ENCODE measurements at regions not wholly inside any gene's neighbourhood (a gene's known extent, or its start where the extent isn't known, plus 50 kb on each side); places are given as distances from the start of the nearest gene placed in this dataset.

DNA sequence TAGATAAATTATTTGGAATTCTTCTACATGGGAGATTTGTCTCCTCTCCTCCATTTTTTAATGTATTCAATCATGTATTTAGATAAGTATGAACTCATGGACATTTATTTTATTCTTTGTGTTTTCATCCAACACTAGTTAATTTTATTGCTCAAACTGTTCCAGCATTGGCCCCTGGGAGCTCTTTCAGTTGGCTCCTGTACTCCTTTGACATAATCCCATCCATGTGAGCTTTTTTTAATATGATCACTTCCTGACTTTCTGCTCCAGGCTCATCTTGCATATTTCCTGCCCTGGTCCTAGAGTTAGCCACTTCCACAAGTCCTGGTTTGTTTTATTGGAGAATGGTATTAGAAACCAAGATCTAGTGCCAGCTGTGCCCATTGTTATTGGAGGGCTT, 419.0 kb upstream of the CDH11 start:
- no peak overlapping the region for H2AFZ ChIP-seq (ENCODE audit: low read length)
- H3K79me2 ChIP-seq (ENCODE audit: insufficient read depth, low read depth, low read length) = no peaks in the 10 kb centered on the region
- TF ChIP-seq CTCF (conservative IDR thresholded peaks at IDR 0.05; ENCODE audit: low read length) = no peak
- TF ChIP-seq EZH2phosphoT487 (IDR thresholded peaks at IDR 0.05; ENCODE audit: borderline replicate concordance, low read depth, low read length) = no peak
- H3K27ac ChIP-seq (ENCODE audit: low read depth, low read length, poor library complexity, severe bottlenecking) = no peak overlapping the region
- H3K4me1 ChIP-seq (ENCODE audit: insufficient read depth, low read length, poor library complexity, severe bottlenecking) = no peaks in the 10 kb centered on the region
- H3K4me3 ChIP-seq (ENCODE audit: low read depth, low read length, poor library complexity, severe bottlenecking) = no peak overlapping the region
- DNase-seq (ENCODE audit: low spot score) = no peak
- intact Hi-C loops (cut with micrococcal nuclease; ENCODE audit: unreplicated experiment) = no loop called here
- no peaks in the 10 kb centered on the region for H4K20me1 ChIP-seq (ENCODE audit: insufficient read depth, low read length)
- no TSS peak for BruUV-seq (replicated peaks)
- no peaks in the 10 kb centered on the region for H3K9me2 ChIP-seq (ENCODE audit: insufficient read depth, low read length)
- ChIA-PET POLR2A (interaction anchor here (0.8 kb wide), 1 partner anchor 16 kb away, joined by 3 read pairs; no protein-coding TSS in a partner anchor), CTCF (ENCODE audit: unreplicated experiment) (no interaction called here)
- H3K9me3 ChIP-seq (ENCODE audit: low read length) = no peaks in the 10 kb centered on the region
- H3K4me2 ChIP-seq (ENCODE audit: low read length) = no peak overlapping the region
- no peaks in the 10 kb centered on the region for H3K36me3 ChIP-seq (ENCODE audit: insufficient read depth, low read length)

GRCh38 chr16:65538976-65539375, 417.1 kb upstream of the CDH11 start:
- H3K79me2 ChIP-seq (ENCODE audit: insufficient read depth, low read depth, low read length) = no peaks in the 10 kb centered on the region
- no peak overlapping the region for H3K27ac ChIP-seq (ENCODE audit: low read depth, low read length, poor library complexity, severe bottlenecking)
- BruUV-seq (replicated peaks) = no TSS peak
- no peaks in the 10 kb centered on the region for H4K20me1 ChIP-seq (ENCODE audit: insufficient read depth, low read length)
- DNase-seq (ENCODE audit: low spot score) = no peak
- no peaks in the 10 kb centered on the region for H3K4me1 ChIP-seq (ENCODE audit: insufficient read depth, low read length, poor library complexity, severe bottlenecking)
- ChIA-PET CTCF (ENCODE audit: unreplicated experiment) (no interaction called here), POLR2A (no interaction called here)
- no peak overlapping the region for H2AFZ ChIP-seq (ENCODE audit: low read length)
- H3K4me3 ChIP-seq (ENCODE audit: low read depth, low read length, poor library complexity, severe bottlenecking) = no peak overlapping the region
- intact Hi-C loops (cut with micrococcal nuclease; ENCODE audit: unreplicated experiment) = no loop called here
- no peaks in the 10 kb centered on the region for H3K9me3 ChIP-seq (ENCODE audit: low read length)
- H3K9me2 ChIP-seq (ENCODE audit: insufficient read depth, low read length) = no peaks in the 10 kb centered on the region
- H3K36me3 ChIP-seq (ENCODE audit: insufficient read depth, low read length) = no peaks in the 10 kb centered on the region
- no peak overlapping the region for H3K4me2 ChIP-seq (ENCODE audit: low read length)
- TF ChIP-seq EZH2phosphoT487 (IDR thresholded peaks at IDR 0.05; ENCODE audit: borderline replicate concordance, low read depth, low read length) (no peak), CTCF (conservative IDR thresholded peaks at IDR 0.05; ENCODE audit: low read length) (no peak)

DNA sequence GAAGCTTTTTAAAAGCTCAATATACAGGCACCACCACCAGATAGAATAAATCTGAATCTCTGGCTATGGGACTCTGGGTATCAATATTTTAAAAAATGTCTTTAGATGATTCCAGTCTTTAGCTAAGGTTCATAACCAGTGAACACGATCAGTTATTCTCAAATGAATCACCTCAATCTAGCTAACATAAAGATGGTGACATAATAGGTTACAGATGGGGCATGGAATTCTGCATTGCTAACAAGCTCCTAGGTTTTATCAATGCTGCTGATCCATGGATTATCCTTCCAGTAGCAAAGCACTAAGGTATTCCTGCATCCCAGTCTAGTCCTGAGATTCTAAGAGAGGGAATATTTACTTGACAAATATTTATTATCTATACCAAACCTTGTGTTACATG, 415.5 kb upstream of the CDH11 start:
- Histone ChIP-seq H3K79me2 (ENCODE audit: insufficient read depth, low read depth, low read length) (no peaks in the 10 kb centered on the region), H3K4me1 (ENCODE audit: insufficient read depth, low read length, poor library complexity, severe bottlenecking) (no peaks in the 10 kb centered on the region), H3K27ac (ENCODE audit: low read depth, low read length, poor library complexity, severe bottlenecking) (no peak overlapping the region), H3K9me2 (ENCODE audit: insufficient read depth, low read length) (no peaks in the 10 kb centered on the region), H3K4me2 (ENCODE audit: low read length) (no peak overlapping the region), H3K4me3 (ENCODE audit: low read depth, low read length, poor library complexity, severe bottlenecking) (no peak overlapping the region), H2AFZ (ENCODE audit: low read length) (no peak overlapping the region), H3K36me3 (ENCODE audit: insufficient read depth, low read length) (no peaks in the 10 kb centered on the region), H3K9me3 (ENCODE audit: low read length) (no peaks in the 10 kb centered on the region), H4K20me1 (ENCODE audit: insufficient read depth, low read length) (no peaks in the 10 kb centered on the region)
- POLR2A ChIA-PET = interaction anchor here (0.6 kb wide), 1 partner anchor 699 kb away, joined by 3 read pairs; no protein-coding TSS in a partner anchor
- CTCF ChIA-PET (ENCODE audit: unreplicated experiment) = no interaction called here
- TF ChIP-seq EZH2phosphoT487 (IDR thresholded peaks at IDR 0.05; ENCODE audit: borderline replicate concordance, low read depth, low read length) = no peak
- no peak for TF ChIP-seq CTCF (conservative IDR thresholded peaks at IDR 0.05; ENCODE audit: low read length)
- no peak for DNase-seq (ENCODE audit: low spot score)
- no TSS peak for BruUV-seq (replicated peaks)
- intact Hi-C loops (cut with micrococcal nuclease; ENCODE audit: unreplicated experiment) = no loop called here
